GM23338 (cell line): ENCODE measurements at regions not wholly inside any gene's neighbourhood (a gene's known extent, or its start where the extent isn't known, plus 50 kb on each side); places are given as distances from the start of the nearest gene placed in this dataset.

Experiments
- ATAC-seq: fragments of 200-7000 bp; cut with Tn5 transposase; 3 replicates; pipeline ENCODE4 v1.9.1; 2020
- DNase-seq: peaks from one replicate; pipeline ENCODE4 v3.0.0-alpha.2; 2015; ENCODE audit warnings: low spot score
- H2AFZ ChIP-seq: fragments of 200-600 bp; sonication (generic); 2 replicates; pipeline ENCODE4 v1.8.0; 2016; ENCODE audit warnings: antibody characterized with exemption, mild to moderate bottlenecking, moderate library complexity
- H3F3A ChIP-seq: fragments of 200-600 bp; sonication (generic); replicated peaks from 2 replicates; pipeline ENCODE4 v1.8.0; 2017; ENCODE audit warnings: antibody characterized with exemption, mixed run types, low read depth
- H3K27ac ChIP-seq: fragments of 200-600 bp; sonication (generic); 2 replicates; pipeline ENCODE4 v1.6.1; 2016; ENCODE audit warnings: low read depth
- H3K27me3 ChIP-seq: fragments of 200-600 bp; sonication (generic); 2 replicates; pipeline ENCODE4 v1.8.0; 2016; ENCODE audit warnings: mild to moderate bottlenecking, mixed run types, moderate library complexity; ENCODE audit not compliant: insufficient read depth
- H3K36me3 ChIP-seq: fragments of 200-600 bp; sonication (generic); 2 replicates; pipeline ENCODE4 v1.8.0; 2016; ENCODE audit warnings: mild to moderate bottlenecking; ENCODE audit not compliant: insufficient read depth
- H3K4me1 ChIP-seq: fragments of 200-600 bp; sonication (generic); 2 replicates; pipeline ENCODE4 v1.8.0; 2016; ENCODE audit warnings: mild to moderate bottlenecking, moderate library complexity; ENCODE audit not compliant: insufficient read depth
- H3K4me2 ChIP-seq: fragments of 200-600 bp; sonication (generic); 2 replicates; pipeline ENCODE4 v1.7.1; 2017; ENCODE audit warnings: mixed run types
- H3K4me3 ChIP-seq: fragments of 200-600 bp; sonication (generic); 2 replicates; pipeline ENCODE4 v1.6.1; 2016; ENCODE audit warnings: mixed run types
- H3K79me2 ChIP-seq: fragments of 200-600 bp; sonication (generic); replicated peaks from 2 replicates; pipeline ENCODE4 v1.8.0; 2017; ENCODE audit warnings: mild to moderate bottlenecking; ENCODE audit not compliant: insufficient read depth
- H3K9me2 ChIP-seq: fragments of 200-600 bp; sonication (generic); 2 replicates; pipeline ENCODE4 v1.8.0; 2017; ENCODE audit not compliant: insufficient read depth
- H4K20me1 ChIP-seq: fragments of 200-600 bp; sonication (generic); replicated peaks from 2 replicates; pipeline ENCODE4 v1.8.0; 2017; ENCODE audit warnings: mild to moderate bottlenecking; ENCODE audit not compliant: insufficient read depth
- H3K27ac Mint-ChIP-seq: 2 replicates; pipeline ENCODE4 v1.8.0; 2020; ENCODE audit warnings: inconsistent platforms, mild to moderate bottlenecking, moderate library complexity, mixed read lengths
- H3K27me3 Mint-ChIP-seq: 3 replicates; pipeline ENCODE4 v1.8.0; 2022; ENCODE audit warnings: low read depth, mild to moderate bottlenecking, moderate library complexity, mixed read lengths, inconsistent platforms; ENCODE audit not compliant: insufficient read depth, poor library complexity
- H3K36me3 Mint-ChIP-seq: 3 replicates; pipeline ENCODE4 v1.8.0; 2021; ENCODE audit warnings: low read depth, mild to moderate bottlenecking, inconsistent platforms, moderate library complexity, mixed read lengths
- H3K4me1 Mint-ChIP-seq: 3 replicates; pipeline ENCODE4 v1.8.0; 2020; ENCODE audit warnings: mild to moderate bottlenecking, inconsistent platforms, mixed read lengths
- H3K4me3 Mint-ChIP-seq: 3 replicates; pipeline ENCODE4 v1.8.0; 2021; ENCODE audit warnings: moderate library complexity, mild to moderate bottlenecking, inconsistent platforms, mixed read lengths
- H3K9me3 Mint-ChIP-seq: 3 replicates; pipeline ENCODE4 v1.8.0; 2020; ENCODE audit warnings: moderate library complexity, mild to moderate bottlenecking, inconsistent platforms, mixed read lengths
- CTCF ChIP-seq, 2 experiments: fragments of 200-600 bp in 1 of 2; sonication (generic) in 1 of 2; conservative IDR thresholded peaks; 2 replicates each; pipeline versions ENCODE4 v1.5.1 to v1.6.1; 2016 to 2017; ENCODE audit warnings: antibody characterized with exemption in 2 of 2, low read depth in 2 of 2, mild to moderate bottlenecking in 2 of 2, moderate library complexity in 1 of 2
- ETS1 ChIP-seq: IDR thresholded peaks from 2 replicates; pipeline ENCODE4 v1.6.1; 2016; ENCODE audit warnings: antibody characterized with exemption
- EZH2 ChIP-seq: fragments of 200-600 bp; sonication (generic); IDR thresholded peaks from one replicate; pipeline ENCODE4 v1.8.0; 2017; ENCODE audit warnings: antibody characterized with exemption, mild to moderate bottlenecking, low read depth; ENCODE audit not compliant: unreplicated experiment
- EZH2phosphoT487 ChIP-seq: fragments of 200-600 bp; sonication (generic); IDR thresholded peaks from one replicate; pipeline ENCODE4 v1.8.1; 2018; ENCODE audit warnings: antibody characterized with exemption; ENCODE audit not compliant: unreplicated experiment
- NANOG ChIP-seq: IDR thresholded peaks from 2 replicates; pipeline ENCODE4 v1.6.1; 2016; ENCODE audit warnings: antibody characterized with exemption, borderline replicate concordance
- POLR2AphosphoS5 ChIP-seq: IDR thresholded peaks from 2 replicates; pipeline ENCODE4 v1.6.1; 2016; ENCODE audit warnings: antibody characterized with exemption, low read depth
- STAT1 ChIP-seq: IDR thresholded peaks from one replicate; pipeline ENCODE4 v1.6.1; 2016; ENCODE audit warnings: antibody characterized with exemption; ENCODE audit not compliant: unreplicated experiment
- ZNF114 ChIP-seq: fragments of 250-450 bp; sonication (Bioruptor Pico); IDR thresholded peaks from 2 replicates; pipeline ENCODE4 v1.5.0; 2020; ENCODE audit warnings: mild to moderate bottlenecking, moderate library complexity
- ZNF462 ChIP-seq: fragments of 250-450 bp; sonication (Bioruptor Pico); IDR thresholded peaks from 2 replicates; pipeline ENCODE4 v1.5.0; 2020; ENCODE audit warnings: mild to moderate bottlenecking, moderate library complexity
- TF ChIP-seq, protein P1 (sequence below): IDR thresholded peaks from one replicate; pipeline ENCODE4 v1.6.1; 2018; ENCODE audit warnings: antibody characterized with exemption; ENCODE audit not compliant: unreplicated experiment

DNA sequence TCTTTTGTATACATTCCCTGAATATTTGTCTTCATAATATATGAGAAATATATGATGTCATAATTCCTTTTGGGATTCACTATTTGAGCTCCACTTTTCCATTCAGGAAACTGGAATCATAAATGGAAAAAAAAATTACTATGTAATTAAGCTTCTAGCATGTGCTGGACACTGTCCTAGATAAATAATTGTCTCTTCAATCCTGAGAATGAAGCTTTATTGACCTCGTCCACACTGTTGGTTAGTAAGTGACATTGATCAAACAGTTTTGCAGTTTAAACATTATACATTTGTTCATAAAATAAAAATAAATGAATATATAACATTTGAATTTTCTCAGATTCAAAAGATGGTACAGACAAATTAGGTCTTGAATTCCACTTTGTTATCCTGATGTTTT lies 1691.2 kb downstream of the LRRC4C start:
- Mint-ChIP-seq H3K9me3 (no peaks in the 10 kb centered on the region), H3K27ac (no peak overlapping the region), H3K4me1 (no peaks in the 10 kb centered on the region), H3K36me3 (no peaks in the 10 kb centered on the region), H3K27me3 (no peaks in the 10 kb centered on the region), H3K4me3 (no peak overlapping the region)
- Histone ChIP-seq H3F3A (no peaks in the 10 kb centered on the region), H3K4me3 (no peak overlapping the region), H2AFZ (no peak overlapping the region), H3K27ac (no peak overlapping the region), H3K4me2 (no peak overlapping the region), H3K4me1 (no peaks in the 10 kb centered on the region), H3K27me3 (no peaks in the 10 kb centered on the region), H4K20me1 (no peaks in the 10 kb centered on the region), H3K79me2 (no peaks in the 10 kb centered on the region), H3K36me3 (no peaks in the 10 kb centered on the region), H3K9me2 (no peaks in the 10 kb centered on the region)
- no peak for ATAC-seq
- TF ChIP-seq EZH2phosphoT487 (no peak), NANOG (no peak)
- no peak for DNase-seq

- peaks cover 22% of the 10 kb centered on the region for H3K9me3 Mint-ChIP-seq
- H3K4me1 Mint-ChIP-seq, result no peaks in the 10 kb centered on the region
Measured at GRCh38 chr11:39745401-39745800, 1714.1 kb downstream of the LRRC4C start.

More at GRCh38 chr11:39745401-39745800, 1714.1 kb downstream of the LRRC4C start:
- no peaks in the 10 kb centered on the region for H3K79me2 ChIP-seq
- no peak overlapping the region for H2AFZ ChIP-seq
- no peak overlapping the region for H3K4me3 Mint-ChIP-seq
- H3K4me2 ChIP-seq, result no peak overlapping the region
- H3K4me1 ChIP-seq, result no peaks in the 10 kb centered on the region
- no peak overlapping the region for H3K27ac Mint-ChIP-seq
- H3K36me3 ChIP-seq, result no peaks in the 10 kb centered on the region
- H3K9me2 ChIP-seq, result no peaks in the 10 kb centered on the region
- H4K20me1 ChIP-seq, result no peaks in the 10 kb centered on the region
- H3K27me3 Mint-ChIP-seq, result no peaks in the 10 kb centered on the region
- H3K36me3 Mint-ChIP-seq, result peaks cover 14% of the 10 kb centered on the region; the same call in 2 of the 3 replicates
- no peak for TF ChIP-seq NANOG
- TF ChIP-seq POLR2AphosphoS5, result no peak
- TF ChIP-seq ETS1, result no peak
- TF ChIP-seq EZH2phosphoT487, result no peak
- no peak for TF ChIP-seq CTCF (conservative IDR thresholded peaks at IDR 0.05; ENCODE audit: low read depth in 2 of 2)
- no peak for TF ChIP-seq EZH2
- TF ChIP-seq ZNF462 (CRISPR knock-in tag), result no peak
- TF ChIP-seq, protein P1, sequence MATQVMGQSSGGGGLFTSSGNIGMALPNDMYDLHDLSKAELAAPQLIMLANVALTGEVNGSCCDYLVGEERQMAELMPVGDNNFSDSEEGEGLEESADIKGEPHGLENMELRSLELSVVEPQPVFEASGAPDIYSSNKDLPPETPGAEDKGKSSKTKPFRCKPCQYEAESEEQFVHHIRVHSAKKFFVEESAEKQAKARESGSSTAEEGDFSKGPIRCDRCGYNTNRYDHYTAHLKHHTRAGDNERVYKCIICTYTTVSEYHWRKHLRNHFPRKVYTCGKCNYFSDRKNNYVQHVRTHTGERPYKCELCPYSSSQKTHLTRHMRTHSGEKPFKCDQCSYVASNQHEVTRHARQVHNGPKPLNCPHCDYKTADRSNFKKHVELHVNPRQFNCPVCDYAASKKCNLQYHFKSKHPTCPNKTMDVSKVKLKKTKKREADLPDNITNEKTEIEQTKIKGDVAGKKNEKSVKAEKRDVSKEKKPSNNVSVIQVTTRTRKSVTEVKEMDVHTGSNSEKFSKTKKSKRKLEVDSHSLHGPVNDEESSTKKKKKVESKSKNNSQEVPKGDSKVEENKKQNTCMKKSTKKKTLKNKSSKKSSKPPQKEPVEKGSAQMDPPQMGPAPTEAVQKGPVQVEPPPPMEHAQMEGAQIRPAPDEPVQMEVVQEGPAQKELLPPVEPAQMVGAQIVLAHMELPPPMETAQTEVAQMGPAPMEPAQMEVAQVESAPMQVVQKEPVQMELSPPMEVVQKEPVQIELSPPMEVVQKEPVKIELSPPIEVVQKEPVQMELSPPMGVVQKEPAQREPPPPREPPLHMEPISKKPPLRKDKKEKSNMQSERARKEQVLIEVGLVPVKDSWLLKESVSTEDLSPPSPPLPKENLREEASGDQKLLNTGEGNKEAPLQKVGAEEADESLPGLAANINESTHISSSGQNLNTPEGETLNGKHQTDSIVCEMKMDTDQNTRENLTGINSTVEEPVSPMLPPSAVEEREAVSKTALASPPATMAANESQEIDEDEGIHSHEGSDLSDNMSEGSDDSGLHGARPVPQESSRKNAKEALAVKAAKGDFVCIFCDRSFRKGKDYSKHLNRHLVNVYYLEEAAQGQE, result no peak
- TF ChIP-seq ZNF114, result no peak
- no peak for TF ChIP-seq STAT1
- no peak overlapping the region for H3K27ac ChIP-seq
- ATAC-seq (no peak), DNase-seq (no peak)
- no peaks in the 10 kb centered on the region for H3F3A ChIP-seq
- no peak overlapping the region for H3K4me3 ChIP-seq
- no peaks in the 10 kb centered on the region for H3K27me3 ChIP-seq
